ENCODE measurements at regions not wholly inside any gene's neighbourhood (a gene's known extent, or its start where the extent isn't known, plus 50 kb on each side); places are given as distances from the start of the nearest gene placed in this dataset.
"Not testable (repeated sequence)": the region's sequence is repeated elsewhere in the genome, so short reads cannot be mapped to it uniquely, and the experiment has no call there.

GRCh38 chr11:71723991-71724390, 109.0 kb upstream of the DEFB108B start:
- DNase-seq = not testable (repeated sequence)

GRCh38 chr11:71730748-71731147, 102.3 kb upstream of the DEFB108B start:
- DNase-seq = not testable (repeated sequence)

- peak; percentile 12 to 28 for DNase-seq
Observed at GRCh38 chr11:71734368-71734767, 98.6 kb upstream of the DEFB108B start.

- not testable (repeated sequence) for DNase-seq
Observed at GRCh38 chr11:71738317-71738716, 94.7 kb upstream of the DEFB108B start.

GRCh38 chr11:71743385-71743784, 89.6 kb upstream of the DEFB108B start:
- DNase-seq = not testable (repeated sequence)

GRCh38 chr11:71745656-71746055, 87.3 kb upstream of the DEFB108B start:
- DNase-seq = not testable (repeated sequence)

- DNase-seq = not testable (repeated sequence)
Observed at GRCh38 chr11:71746263-71746662, 86.7 kb upstream of the DEFB108B start.

GRCh38 chr11:71748965-71749620, 83.9 kb upstream of the DEFB108B start:
- not testable (repeated sequence) for DNase-seq

- DNase-seq = not testable (repeated sequence)
Observed at GRCh38 chr11:71750908-71751307, 82.1 kb upstream of the DEFB108B start.

- DNase-seq = not testable (repeated sequence)
Observed at GRCh38 chr11:71764695-71765491, 68.1 kb upstream of the DEFB108B start.

- not testable (repeated sequence) for DNase-seq
Observed at GRCh38 chr11:71767016-71767415, 66.0 kb upstream of the DEFB108B start.

GRCh38 chr11:71772193-71772592, 60.8 kb upstream of the DEFB108B start:
- not testable (repeated sequence) for DNase-seq

- no peak for DNase-seq
Observed at GRCh38 chr11:71774603-71775222, 58.3 kb upstream of the DEFB108B start.

GRCh38 chr11:71780116-71780515, 52.9 kb upstream of the DEFB108B start:
- not testable (repeated sequence) for DNase-seq

GRCh38 chr11:71780771-71781170, 52.2 kb upstream of the DEFB108B start:
- not testable (repeated sequence) for DNase-seq

GRCh38 chr11:71781491-71781890, 51.5 kb upstream of the DEFB108B start:
- DNase-seq = not testable (repeated sequence)

- DNase-seq = not testable (repeated sequence)
Observed at GRCh38 chr11:71782229-71782861, 50.7 kb upstream of the DEFB108B start.

- not testable (repeated sequence) for DNase-seq
Observed at GRCh38 chr11:71783191-71783590, 49.8 kb upstream of the DEFB108B start.
